GM19328 (cell line): ENCODE measurements at regions not wholly inside any gene's neighbourhood (a gene's known extent, or its start where the extent isn't known, plus 50 kb on each side); places are given as distances from the start of the nearest gene placed in this dataset.

Experiments
- ATAC-seq: cut with Tn5 transposase; IDR thresholded peaks from one replicate; pipeline ENCODE4 v1.9.1; 2021; ENCODE audit warnings: mild to moderate bottlenecking, moderate library complexity; ENCODE audit not compliant: unreplicated experiment

DNA sequence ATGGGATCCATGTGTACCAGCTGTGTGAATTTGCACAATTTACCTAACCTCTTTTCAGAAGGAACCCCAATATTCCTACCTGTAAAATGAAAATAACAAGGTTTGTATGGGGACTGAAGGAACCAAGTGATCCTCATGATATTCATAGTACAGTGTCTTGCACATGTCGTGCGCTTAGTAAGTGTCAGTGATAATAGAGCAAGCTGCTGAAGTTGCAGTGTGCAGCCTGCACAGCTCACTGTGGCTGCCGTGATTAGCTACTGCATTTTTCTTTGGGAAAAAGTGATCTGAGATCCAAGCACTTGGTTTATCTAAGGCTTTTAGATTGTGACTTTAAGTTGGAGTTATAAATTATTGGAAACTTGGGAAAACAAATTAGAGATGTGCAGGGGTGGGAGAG lies 135.9 kb upstream of the FRY start:
- no peak for ATAC-seq

DNA sequence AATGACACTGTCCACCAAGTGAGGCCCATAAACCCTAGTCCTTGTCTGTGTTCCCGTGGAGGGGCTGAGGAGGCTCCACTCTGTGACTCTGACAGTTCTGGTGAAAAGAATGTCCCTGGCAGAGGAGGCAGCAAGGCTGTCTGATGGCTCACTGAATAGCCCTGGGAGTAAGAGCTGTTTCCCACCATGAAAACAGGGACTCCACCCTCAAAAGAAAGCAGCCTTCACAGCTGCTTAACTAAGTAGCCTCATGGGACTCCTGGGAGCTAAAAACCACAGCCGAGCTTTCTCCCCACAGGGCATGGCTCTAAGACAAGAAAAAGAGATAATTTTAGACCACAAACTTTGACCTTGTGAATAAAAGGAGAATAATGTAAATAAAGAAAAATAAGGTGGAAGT lies 135.1 kb upstream of the FRY start:
- ATAC-seq: no peak

DNA sequence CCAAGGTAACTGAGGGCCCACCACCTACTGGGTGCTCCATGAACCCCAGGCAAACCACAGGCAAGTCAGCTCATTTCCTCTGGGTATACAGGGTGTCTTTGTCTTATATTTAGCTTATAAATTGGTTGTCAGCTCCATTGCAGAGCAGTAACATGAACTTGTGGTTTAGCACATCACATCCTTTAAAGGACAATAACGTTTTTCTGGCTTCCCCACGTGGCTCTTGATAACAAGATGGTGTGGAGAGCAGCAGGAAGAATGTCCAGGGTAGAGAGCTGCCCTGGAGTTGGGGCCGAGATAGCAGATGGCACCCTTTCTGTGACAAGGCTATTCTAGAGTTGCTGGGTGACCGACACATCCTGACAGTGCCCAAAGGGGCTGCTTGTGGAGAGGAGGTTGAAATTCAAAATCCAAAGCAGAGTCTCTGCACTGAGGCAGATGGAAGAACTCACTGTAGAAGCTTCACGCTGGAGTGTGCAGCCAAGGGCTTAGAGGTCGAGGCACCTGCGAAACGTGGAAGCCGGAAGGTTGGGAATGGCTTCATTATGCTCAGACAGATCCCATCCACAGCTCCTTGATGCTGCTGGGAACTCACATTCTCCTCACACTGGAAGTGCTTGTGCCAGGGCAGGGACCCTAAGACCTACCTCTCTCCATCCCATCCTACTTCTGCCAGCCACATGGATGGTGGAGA lies 133.0 kb upstream of the FRY start:
- ATAC-seq: no peak

DNA sequence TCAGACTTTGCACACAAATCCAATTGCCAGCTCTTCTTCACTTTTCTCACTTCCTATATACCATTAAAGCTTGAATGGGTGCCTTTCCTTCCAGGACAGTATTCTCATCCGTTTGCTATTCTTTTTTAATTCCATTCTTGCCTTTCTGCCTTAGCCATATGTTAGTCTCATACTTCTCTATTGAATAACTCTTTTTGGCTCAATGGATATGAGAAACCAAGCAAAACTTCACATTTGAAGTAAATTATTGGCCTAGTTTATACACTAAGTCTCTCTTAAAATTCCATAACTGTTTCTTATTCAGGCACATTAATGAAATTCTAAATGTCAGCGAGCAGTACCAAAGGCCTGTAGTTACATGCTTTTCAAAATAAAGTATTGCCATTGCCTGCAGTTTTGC lies 129.6 kb upstream of the FRY start:
- ATAC-seq: no peak

DNA sequence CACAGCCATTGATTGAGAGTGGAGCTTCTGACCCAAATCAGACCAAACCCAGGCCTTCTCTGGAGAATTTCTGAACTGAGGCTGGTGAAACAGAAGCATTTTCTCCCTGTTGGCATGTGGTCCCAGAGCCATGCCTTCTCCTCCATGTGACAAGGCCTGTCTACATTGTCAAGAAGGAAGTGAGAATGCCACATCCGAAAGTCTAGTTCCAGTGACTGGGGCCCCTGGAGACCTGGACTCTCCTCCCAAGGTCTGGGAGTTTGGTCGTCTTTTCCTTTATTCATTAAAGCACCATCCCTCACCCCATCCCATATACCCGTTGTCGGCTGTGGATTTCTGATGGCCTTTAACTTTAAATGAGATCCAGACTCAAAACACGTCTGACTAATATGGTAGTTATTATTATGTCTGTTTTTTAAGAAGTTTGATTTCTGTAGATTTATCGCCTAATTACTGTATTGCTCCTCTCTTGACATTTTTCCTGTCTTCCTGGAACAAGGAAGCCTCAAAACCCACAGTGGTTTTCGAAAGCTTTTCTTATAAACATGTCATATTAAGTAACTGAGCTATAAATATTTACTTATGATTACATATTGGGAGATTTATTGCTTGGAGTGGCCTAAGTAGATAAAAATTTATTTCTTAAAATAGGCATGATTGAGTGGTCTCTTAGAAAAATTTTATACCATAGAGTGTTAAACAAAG lies 128.3 kb upstream of the FRY start:
- ATAC-seq: no peak

DNA sequence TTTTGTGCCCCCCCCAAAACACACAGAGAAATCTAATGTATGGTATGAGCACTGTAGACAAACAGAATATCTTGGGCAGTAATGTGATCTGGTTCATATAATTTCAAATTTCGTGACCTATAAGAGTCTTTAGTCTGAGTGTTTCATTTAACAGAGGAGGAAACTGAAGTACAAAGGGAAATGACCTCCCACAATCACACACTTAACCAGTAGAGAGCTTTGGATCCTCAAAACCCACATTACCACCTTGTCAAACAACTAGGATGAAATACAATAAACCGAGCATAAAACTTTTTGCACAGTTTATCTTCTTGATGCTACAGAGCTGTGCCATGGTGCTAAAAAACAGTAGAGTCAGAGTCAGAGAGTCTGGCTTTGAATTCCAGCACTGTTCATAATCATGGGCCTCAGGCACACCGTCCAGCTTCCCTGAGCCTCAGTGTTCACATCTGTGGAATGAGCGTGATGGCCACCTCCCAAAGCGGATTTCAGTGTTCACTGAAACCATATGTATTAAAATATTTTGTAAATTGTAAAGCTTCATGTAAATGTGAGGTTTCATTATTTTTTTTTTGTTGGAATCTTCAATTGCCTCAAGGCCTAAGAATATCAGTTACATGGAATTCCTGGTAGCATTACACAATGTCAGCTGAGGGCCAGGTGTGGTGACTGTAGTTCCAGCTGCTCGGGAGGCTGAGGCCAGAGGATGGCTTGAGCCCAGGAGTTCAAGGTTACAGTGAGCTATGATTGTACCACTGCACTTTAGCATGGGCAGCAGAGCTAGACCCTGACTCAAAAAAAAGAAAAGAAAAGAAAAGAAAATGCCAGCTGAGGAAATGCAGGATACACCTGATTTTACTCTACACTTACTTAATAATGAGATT lies 126.4 kb upstream of the FRY start:
- no peak for ATAC-seq

DNA sequence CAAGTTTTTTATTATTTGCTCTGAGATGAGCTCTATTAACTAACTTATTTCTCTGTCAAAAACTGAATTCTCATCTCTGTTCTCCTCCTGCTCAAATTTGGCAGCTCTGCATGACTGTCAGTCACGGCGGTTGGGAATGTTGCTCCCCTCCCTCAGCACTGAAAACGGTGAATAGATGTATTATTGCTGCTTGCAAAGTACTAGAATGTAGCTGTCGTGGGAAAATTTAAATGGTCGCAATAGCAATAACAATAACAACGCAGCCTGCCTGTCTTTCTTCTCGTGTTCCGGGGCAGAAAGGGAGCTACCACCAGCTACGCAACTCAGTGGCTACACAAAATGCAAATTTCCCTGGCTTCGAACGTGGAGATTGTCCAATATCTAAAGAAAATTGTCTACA lies 125.6 kb upstream of the FRY start:
- no peak for ATAC-seq

DNA sequence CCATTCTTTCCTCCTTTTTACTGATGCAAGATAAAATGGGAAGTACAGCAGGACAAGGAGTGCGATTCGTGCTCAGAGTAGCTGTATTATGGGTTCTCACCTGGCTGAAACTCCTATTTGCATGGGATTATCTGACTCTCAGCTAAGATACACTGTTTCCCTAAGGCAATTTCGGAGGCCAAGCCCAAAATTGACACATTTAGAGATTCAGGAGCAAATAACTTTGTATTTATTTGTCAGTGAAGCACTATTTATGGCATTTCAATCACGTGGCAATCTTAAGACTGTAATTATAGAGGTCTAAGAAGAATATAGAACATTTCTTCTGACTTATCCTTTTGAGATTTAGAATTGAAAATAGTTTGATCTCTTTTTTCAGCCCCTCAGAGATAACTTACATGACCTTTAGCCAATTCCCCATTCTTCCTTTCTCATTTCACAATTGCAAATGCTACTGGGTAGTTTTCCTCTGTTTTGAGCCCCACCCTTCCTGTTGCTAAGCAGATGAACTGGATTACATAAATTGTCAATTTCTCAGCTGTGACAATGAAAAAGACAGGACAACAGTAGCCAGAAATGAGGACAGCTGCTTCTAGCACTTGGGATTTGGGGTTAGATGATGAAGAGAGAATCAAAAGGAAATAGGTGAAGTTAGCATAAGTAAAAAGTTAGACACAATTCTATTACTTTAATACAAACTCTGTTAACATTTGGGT lies 122.7 kb upstream of the FRY start:
- ATAC-seq: no peak

DNA sequence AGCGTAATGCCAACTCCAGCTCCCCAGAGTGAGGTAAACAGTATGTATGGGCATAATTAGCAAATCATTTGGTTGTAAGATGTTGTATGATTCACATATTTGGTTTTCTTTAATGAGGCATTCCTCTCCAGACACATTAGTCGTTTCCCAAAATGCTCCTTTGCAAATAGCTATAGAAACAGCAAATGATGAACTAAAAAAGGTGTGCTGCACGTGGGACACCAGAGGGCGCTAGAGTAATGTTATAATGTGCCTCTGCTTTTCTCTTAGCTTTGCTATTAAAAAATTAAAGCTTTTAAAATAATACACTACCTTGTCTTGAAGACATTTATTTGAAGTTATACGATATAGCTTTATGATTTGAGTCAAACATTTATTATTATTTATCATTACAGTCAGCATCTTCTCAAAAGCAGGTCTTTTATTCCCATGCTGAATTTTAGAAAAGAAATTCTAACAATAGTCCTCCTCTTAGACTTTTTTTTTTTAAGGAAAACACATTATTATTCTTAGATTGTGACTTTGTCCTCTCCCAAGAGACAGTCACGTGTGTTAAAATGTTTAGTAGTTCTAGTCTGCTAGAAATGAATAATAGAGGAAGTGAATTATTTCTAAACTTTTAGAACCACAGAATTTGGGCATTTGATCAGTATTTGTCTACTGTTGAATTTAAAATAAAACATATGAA lies 121.6 kb upstream of the FRY start:
- no peak for ATAC-seq

DNA sequence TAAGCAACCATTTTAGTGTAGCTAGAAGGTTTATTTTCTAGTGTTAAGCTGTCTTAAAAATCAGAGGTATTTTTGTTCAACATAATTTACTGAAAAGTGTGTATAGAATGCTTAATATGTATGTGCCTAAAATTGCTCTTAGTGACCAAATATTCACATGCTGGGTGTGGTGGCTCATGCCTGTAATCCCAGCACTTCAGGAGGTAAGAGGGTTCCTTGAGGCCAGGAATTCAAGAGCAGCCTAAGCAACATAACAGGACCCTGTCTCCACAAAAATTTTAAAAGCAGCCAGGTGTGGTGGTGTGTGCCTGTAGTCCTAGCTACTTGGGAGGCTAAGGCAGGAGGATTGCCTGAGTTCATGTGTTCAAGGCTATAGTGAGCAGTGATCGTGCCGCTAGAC lies 120.9 kb upstream of the FRY start:
- ATAC-seq: no peak

DNA sequence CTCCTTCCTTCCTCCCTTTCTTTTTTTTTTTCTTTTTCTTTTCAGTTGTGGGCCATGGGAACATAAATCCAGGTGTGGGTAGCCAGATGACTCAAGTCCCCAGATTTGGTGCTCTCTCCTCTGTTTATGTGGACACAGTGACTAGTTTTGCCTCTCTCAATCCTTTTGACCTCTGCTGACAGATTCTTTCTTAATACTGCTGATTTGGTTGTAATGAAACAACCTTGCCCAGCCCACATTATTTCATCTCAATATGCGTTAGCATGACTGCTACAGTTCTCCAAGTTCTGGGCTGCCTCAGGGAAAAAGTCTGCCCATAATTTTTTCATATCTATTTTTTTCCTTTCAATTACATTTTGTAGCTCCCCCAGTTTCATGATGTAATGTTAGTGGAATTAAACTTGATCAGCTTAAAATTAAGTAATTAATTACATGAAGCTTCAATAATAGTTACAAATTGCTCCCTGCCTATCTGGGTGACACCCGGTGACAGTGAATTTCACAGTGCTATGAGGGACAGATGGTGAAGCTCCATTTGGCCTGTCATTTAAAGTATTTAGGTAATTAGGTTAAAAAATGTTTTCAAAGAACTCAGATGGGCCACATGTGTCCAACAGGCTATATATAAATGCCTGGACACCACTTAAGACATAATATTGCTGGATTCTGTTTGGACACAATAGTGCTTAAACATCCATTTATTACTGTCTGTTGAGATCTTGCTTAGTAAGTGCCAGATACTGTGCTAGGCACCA lies 118.8 kb upstream of the FRY start:
- ATAC-seq: no peak

DNA sequence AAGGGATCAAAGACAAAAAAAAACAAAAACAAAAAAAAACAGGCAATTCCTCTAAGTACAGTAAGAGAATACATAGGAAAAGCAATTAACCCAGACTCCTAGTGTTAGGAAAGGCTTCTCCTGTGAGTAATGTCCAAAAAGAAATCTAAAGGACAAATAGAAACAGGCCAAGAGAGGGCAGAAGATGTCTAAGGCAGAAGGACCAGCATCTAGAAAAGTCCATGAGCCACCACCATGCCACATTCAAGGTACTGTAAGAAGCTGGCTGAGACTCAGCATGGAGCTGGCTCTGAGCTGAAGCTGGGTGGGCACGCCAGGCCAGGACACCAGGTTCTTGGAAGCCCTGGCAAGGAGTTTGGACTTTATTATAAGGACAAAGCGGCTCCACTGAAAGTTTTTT lies 118.1 kb upstream of the FRY start:
- no peak for ATAC-seq

DNA sequence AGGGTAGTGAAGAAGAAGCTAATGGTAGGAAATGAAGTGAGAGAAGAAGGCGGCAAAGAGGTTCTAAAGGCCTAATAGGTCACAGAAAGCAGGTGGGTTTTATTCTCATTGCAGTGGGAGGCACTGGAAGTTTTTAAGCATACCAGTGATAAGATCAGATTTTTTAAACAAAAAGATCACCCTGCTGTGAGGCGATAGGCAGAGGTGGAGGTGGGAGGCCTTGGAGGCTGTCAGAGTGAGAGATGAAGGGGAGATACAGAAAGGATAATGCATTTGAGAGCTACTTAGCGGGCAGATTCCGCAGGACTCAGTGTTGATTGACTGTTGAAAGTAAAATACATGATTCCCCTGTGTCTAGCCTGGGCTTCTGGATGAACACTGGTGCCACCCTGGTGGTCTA lies 116.7 kb upstream of the FRY start:
- no peak for ATAC-seq

DNA sequence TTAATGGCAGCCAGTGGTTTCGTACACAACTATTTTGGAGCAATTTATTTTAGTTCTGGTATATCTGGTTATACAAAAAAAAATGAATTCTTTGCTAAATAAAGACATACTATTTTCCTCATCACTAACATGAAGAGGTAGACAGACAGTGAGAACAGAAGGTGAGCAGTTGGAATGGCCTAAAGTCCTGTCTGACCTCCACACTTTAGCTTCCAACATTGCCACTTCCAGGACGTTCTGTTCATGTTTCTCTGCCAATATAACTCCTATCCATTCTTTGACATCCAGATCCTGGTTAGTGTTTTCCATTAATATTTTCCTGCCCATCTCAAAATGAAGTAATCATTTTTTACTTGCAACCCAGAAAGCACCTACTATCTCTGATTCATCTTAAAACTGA lies 112.9 kb upstream of the FRY start:
- no peak for ATAC-seq

DNA sequence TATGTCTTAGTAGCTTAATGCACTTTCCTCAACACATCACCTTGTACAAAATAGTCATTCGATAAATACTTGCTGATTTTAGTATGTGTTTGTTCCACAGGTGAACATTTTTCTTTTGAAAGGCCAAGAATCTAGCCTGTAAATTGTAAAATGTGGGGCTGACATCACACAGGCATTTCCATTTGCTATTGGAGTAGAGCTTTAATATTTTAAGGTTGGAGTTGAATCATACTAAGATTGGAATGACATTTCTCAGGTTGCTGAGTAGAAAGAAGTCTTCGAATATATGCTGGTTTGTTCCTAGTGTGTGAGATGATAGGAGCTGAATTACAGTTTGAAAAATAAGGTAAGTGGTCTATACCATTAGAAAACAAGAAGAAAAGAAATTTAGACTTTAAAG lies 112.3 kb upstream of the FRY start:
- no peak for ATAC-seq

DNA sequence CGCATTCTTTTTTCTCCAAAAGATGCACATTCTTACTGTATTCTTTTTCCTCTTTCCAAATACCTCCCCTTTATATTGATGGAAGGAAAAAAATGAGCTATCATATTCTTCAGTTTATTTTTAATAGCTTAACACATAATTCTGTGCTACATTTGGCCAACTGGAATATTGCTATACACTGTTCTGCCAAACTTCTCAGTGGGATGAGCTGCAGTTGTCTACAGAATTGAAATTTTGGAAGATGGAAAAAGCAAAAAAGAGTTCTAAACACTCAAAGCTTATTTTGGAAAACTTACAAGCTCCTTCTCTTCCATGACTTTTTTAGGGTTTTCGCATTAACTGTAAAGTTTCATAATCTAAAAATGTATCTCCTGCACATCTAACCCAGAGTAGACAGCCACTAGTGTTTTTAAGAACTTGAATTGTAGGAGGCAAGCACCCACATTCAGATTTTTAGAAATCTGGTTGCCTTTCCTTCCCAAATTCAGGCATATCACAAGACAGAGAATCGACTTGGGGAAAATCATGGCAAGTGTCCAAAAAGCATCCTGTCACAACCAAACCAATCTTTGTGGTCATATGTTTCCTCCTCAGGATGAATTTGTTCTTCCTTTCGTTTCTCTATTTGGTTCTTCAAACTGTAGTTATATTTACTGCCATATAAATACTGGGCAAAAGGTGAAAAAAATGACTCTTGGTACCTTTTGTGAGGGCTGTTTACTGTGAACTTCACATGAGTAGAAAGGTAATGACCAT lies 111.4 kb upstream of the FRY start:
- ATAC-seq: no peak

DNA sequence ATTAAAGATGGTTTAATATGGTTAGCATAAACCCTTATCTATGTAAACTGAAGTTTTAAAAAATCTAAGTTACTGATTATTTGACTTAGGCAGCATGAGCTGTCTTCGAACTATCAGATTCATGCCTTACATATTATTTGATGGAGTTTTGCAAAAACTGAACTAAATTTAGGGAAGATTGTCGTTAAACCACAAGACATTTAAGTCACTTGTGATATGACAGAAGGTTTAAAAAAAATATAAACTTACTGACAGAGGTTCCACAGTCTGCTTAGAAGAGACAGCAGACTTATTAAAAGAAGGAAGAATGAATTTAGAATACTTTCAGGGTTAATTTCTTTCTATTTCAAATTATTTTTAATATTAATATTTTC lies 110.9 kb upstream of the FRY start:
- no peak for ATAC-seq

DNA sequence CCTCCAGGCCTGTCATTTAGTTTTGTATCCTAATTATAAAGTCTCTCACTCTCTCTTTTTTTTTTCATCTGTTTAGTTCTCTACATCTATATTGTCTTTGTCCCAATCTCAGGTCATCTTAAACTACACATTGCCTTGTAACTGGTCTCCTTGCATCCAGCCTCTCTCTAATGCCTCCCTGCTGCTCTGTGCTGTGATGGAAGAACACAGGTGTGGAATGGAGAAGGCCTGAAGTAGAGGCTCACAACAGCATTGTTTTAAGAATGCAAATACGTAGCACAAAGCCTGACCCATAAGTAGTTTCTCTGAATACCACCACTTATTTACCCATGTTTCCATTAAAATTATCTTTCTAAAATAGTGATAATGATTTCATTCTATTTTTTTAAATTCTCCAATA lies 108.8 kb upstream of the FRY start:
- no peak for ATAC-seq

DNA sequence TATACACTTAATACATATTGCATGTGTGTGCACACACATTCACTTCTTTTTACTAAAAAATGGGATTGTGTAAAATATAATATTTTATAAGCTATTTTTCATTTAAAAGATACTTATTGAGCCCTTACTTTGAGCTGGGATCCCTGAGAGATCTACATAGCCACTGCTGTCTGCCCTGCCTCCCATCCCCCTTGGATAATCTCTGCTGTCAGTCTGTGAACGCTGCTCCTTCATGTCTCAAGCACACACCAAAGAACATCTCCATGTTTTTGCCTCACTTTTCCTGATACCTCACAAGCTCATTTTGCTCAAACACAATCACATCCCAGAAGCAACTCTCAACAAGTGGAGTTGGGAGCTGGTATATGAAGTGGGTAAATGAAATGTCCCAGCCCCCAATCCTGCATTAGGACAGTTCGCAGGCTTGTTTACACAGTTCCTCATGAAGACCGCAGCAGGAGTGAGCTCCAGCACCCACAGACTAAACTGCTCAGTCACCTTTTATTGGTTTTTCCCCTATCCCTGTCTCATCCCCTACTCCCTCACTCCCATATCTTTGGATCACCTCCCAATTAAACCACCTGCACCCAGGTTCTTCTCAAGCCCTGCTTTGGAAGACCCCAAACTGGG lies 108.3 kb upstream of the FRY start:
- ATAC-seq: no peak
